OCI-LY7 (cell line): ENCODE measurements at regions not wholly inside any gene's neighbourhood (a gene's known extent, or its start where the extent isn't known, plus 50 kb on each side); places are given as distances from the start of the nearest gene placed in this dataset.

ENCODE experiments used
- EZH2phosphoT487 ChIP-seq: fragments of 200-600 bp; sonication (generic); IDR thresholded peaks from 2 replicates; pipeline ENCODE4 v1.6.1; 2018; ENCODE audit warnings: low read depth, borderline replicate concordance, mild to moderate bottlenecking, mixed run types, antibody characterized with exemption, low read length, moderate library complexity, mixed read lengths
- TF ChIP-seq, protein P1 (sequence below): fragments of 200-600 bp; sonication (generic); conservative IDR thresholded peaks from 2 replicates; pipeline ENCODE4 v1.5.1; 2014; ENCODE audit warnings: mild to moderate bottlenecking, antibody characterized with exemption, low read length, moderate library complexity, mixed read lengths

DNA sequence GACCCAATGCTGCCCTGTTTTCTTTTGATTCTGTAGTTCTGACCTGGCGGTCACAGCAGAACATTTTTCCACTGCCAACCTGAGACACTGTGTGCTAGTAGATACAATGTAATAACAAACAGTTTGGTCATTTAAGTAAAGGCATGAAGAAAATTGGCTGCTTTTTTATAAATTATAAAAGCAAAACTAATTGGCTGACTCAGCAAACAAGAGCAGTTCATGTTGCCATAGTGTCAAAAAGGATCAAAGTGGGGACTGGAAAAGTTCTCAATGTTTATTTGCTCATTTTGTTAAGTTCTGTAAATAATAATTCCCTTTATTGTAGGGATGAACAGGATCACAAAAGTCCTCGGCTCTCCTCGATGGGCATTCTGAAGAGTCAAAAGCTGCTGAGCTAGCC is 599.5 kb downstream of the PKHD1 start:
- no peak for TF ChIP-seq EZH2phosphoT487
- TF ChIP-seq, protein P1, sequence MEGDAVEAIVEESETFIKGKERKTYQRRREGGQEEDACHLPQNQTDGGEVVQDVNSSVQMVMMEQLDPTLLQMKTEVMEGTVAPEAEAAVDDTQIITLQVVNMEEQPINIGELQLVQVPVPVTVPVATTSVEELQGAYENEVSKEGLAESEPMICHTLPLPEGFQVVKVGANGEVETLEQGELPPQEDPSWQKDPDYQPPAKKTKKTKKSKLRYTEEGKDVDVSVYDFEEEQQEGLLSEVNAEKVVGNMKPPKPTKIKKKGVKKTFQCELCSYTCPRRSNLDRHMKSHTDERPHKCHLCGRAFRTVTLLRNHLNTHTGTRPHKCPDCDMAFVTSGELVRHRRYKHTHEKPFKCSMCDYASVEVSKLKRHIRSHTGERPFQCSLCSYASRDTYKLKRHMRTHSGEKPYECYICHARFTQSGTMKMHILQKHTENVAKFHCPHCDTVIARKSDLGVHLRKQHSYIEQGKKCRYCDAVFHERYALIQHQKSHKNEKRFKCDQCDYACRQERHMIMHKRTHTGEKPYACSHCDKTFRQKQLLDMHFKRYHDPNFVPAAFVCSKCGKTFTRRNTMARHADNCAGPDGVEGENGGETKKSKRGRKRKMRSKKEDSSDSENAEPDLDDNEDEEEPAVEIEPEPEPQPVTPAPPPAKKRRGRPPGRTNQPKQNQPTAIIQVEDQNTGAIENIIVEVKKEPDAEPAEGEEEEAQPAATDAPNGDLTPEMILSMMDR: no peak
